ENCODE measurements at regions not wholly inside any gene's neighbourhood (a gene's known extent, or its start where the extent isn't known, plus 50 kb on each side); places are given as distances from the start of the nearest gene placed in this dataset.

DNA sequence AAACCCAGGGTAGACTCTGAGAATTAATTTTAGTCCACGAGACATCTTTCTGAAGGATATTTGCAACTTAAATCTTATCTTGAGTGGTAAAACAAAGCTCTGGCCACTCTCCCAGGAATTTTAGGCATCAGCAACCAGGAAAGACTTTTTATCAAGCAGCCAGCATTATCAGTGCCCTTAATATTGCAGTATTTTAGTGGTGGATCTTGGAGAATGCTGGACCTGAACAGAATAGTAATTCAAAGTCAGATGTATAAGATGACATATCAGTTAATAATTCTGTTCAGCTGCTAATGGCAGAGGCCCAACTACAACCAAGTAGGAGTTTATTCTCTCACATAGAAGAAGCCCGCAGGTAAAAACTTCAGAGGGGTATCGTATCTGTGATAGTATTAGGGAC lies 59.0 kb upstream of the CRY1 start:
- TF ChIP-seq CTCF (IDR thresholded peaks at IDR 0.05): no peak
- TF ChIP-seq POLR2A (IDR thresholded peaks at IDR 0.05): no peak

All from Peyer's patch (tissue), 4 donors.